ENCODE measurements at regions not wholly inside any gene's neighbourhood (a gene's known extent, or its start where the extent isn't known, plus 50 kb on each side); places are given as distances from the start of the nearest gene placed in this dataset.

- Histone ChIP-seq H3K36me3 (no peaks in the 10 kb centered on the region), H3K27ac (no peak overlapping the region), H3K27me3 (replicated peaks; ENCODE audit: insufficient read depth) (no peaks in the 10 kb centered on the region), H3K9me3 (no peaks in the 10 kb centered on the region), H3K4me1 (replicated peaks) (peaks cover 11% of the 10 kb centered on the region), H3K4me3 (no peak overlapping the region)
- WGBS = 48% methylated on average over 9 of the region's 9 CpGs
- TF ChIP-seq POLR2AphosphoS5 (IDR thresholded peaks at IDR 0.05) (no peak), POLR2A (IDR thresholded peaks at IDR 0.05) (no peak), CTCF (IDR thresholded peaks at IDR 0.05) (no peak)
- intact Hi-C loops (cut with DNase I) = no loop called here
- DNase-seq (ENCODE audit: low spot score) = no peak
Measured at GRCh38 chr12:94707892-94708291, 57.5 kb upstream of the TMCC3 start.

DNA sequence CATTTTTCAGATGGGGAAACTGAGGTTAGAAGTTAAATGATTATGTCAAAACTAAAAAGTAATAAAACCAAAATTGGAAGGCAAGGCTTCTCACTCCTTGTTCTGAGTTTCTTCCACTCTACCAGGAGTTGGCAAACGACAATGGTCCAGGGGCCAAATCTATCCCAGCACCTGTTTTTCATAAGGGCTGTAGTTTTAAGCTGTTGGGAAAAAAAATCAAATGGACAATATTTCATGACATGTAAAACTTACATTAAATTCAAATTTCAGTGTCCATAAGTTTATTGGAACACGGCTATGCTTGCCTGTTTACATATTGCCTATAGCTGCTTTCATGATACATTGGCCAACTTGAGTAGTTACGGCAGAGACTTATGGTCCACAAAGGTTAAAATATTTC is 56.7 kb upstream of the TMCC3 start:
- intact Hi-C loops (cut with DNase I) = no loop called here
- TF ChIP-seq POLR2A (IDR thresholded peaks at IDR 0.05) = no peak
- TF ChIP-seq CTCF (IDR thresholded peaks at IDR 0.05) = no peak
- TF ChIP-seq POLR2AphosphoS5 (IDR thresholded peaks at IDR 0.05) = no peak
- Histone ChIP-seq H3K36me3 (no peaks in the 10 kb centered on the region), H3K27ac (no peak overlapping the region), H3K27me3 (replicated peaks; ENCODE audit: insufficient read depth) (no peaks in the 10 kb centered on the region), H3K4me1 (replicated peaks) (peaks cover 11% of the 10 kb centered on the region), H3K9me3 (no peaks in the 10 kb centered on the region), H3K4me3 (no peak overlapping the region)
- DNase-seq (ENCODE audit: low spot score) = no peak
- WGBS = 92% methylated on average over 3 of the region's 3 CpGs

GRCh38 chr12:94706250-94706661 is 55.9 kb upstream of the TMCC3 start:
- Histone ChIP-seq H3K27me3 (replicated peaks; ENCODE audit: insufficient read depth) (no peaks in the 10 kb centered on the region), H3K4me3 (no peak overlapping the region), H3K4me1 (replicated peaks) (peaks cover 11% of the 10 kb centered on the region), H3K27ac (no peak overlapping the region), H3K36me3 (no peaks in the 10 kb centered on the region), H3K9me3 (no peaks in the 10 kb centered on the region)
- intact Hi-C loops (cut with DNase I) = no loop called here
- TF ChIP-seq CTCF (IDR thresholded peaks at IDR 0.05) (no peak), POLR2AphosphoS5 (IDR thresholded peaks at IDR 0.05) (no peak), POLR2A (IDR thresholded peaks at IDR 0.05) (no peak)
- WGBS = 60% methylated on average over 4 of the region's 4 CpGs
- no peak for DNase-seq (ENCODE audit: low spot score)

GRCh38 chr12:94705676-94706075 is 55.3 kb upstream of the TMCC3 start:
- 93% methylated on average over 4 of the region's 4 CpGs for whole genome bisulfite sequencing
- Histone ChIP-seq H3K27me3 (replicated peaks; ENCODE audit: insufficient read depth) (no peaks in the 10 kb centered on the region), H3K4me1 (replicated peaks) (peaks cover 11% of the 10 kb centered on the region), H3K9me3 (no peaks in the 10 kb centered on the region), H3K27ac (no peak overlapping the region), H3K4me3 (no peak overlapping the region), H3K36me3 (no peaks in the 10 kb centered on the region)
- DNase-seq (ENCODE audit: low spot score) = no peak
- no peak for TF ChIP-seq POLR2AphosphoS5 (IDR thresholded peaks at IDR 0.05)
- no peak for TF ChIP-seq POLR2A (IDR thresholded peaks at IDR 0.05)
- TF ChIP-seq CTCF (IDR thresholded peaks at IDR 0.05) = no peak
- intact Hi-C loops (cut with DNase I) = no loop called here

DNA sequence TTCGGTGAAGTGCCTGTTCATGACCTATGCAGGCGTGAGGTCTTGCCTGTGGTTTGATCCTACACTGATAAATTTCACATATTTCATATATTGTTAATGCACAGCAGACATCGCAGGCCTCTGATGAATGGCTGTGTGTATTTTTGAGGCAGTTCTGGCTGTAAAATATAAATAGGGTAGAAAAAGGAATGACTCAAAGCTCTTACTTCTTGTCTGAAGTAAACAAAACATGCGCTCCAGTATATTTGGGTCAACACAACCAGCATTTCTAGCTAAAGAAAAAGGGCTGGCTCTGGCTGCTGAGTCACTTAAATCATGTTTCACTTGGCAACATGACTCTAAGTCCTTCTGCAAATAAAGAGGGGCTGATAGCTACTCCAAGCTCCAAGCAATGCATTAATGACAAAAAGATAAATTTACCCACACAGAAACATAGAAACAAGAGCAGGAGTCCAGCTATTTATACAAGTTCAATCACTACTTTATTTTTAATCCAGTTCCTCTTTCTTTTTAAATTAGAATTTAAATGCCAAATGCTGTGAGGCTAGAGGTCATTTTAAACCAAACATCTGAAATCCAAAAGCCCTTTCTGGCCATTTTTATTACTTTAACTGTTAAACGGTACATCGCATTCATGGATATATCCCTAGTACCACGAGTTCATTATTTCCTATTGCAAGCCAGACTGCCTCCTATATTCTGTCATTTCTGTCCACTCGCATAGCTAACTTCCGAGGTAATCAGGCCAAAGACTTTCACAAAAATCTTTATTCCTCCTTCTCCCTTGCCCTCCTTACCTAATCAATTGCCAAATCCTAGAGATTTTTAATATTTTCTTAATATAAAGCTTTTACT is 54.3 kb upstream of the TMCC3 start:
- 29% methylated on average over 9 of the region's 9 CpGs for WGBS
- TF ChIP-seq POLR2AphosphoS5 (IDR thresholded peaks at IDR 0.05) (peak; percentile 77), POLR2A (IDR thresholded peaks at IDR 0.05) (no peak), CTCF (IDR thresholded peaks at IDR 0.05) (no peak)
- H3K4me3 ChIP-seq = no peak overlapping the region
- intact Hi-C loops (cut with DNase I) = no loop called here
- H3K27me3 ChIP-seq (replicated peaks; ENCODE audit: insufficient read depth) = no peaks in the 10 kb centered on the region
- H3K9me3 ChIP-seq = no peaks in the 10 kb centered on the region
- no peaks in the 10 kb centered on the region for H3K36me3 ChIP-seq
- peaks cover 11% of the 10 kb centered on the region for H3K4me1 ChIP-seq (replicated peaks)
- peak; percentile 43 for DNase-seq (ENCODE audit: low spot score)
- no peak overlapping the region for H3K27ac ChIP-seq

Data from prostate gland (tissue), 2 donors.